ENCODE measurements at regions not wholly inside any gene's neighbourhood (a gene's known extent, or its start where the extent isn't known, plus 50 kb on each side); places are given as distances from the start of the nearest gene placed in this dataset.

- no peak for DNase-seq (ENCODE audit: low read depth)
- TF ChIP-seq MYC (IDR thresholded peaks at IDR 0.05; ENCODE audit: low read depth, low read length), result no peak
- TF ChIP-seq POLR2A (IDR thresholded peaks at IDR 0.05; ENCODE audit: extremely low read depth, insufficient read length), result no peak
- no peak for TF ChIP-seq CTCF (IDR thresholded peaks at IDR 0.05; ENCODE audit: low read depth, low read length)
- no peak for TF ChIP-seq MAX (IDR thresholded peaks at IDR 0.05; ENCODE audit: low read depth, low read length)
- no peak overlapping the region for H3K4me3 ChIP-seq (ENCODE audit: low read depth, low read length)
These were observed 122.3 kb upstream of the USP9X start for GRCh38 chrX:40962793-40963407.

DNA sequence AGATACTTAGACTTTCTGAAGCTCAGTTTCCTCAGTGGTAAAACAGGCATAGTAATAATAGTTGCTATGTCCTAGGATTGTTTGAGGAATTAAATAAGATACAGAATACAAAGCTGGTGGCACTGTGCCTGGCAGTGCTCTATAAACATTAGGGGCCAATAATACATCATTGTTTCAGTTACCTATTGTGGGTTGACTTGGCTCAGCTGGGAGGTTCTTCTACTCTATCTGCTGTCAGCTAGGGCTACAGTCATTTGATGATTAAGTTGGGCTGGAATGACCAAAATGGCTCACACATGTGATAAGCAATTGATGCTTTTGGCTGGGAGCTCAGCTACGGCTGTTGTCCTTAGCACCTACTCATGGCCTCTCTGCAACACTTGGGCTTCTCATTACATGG is 121.2 kb upstream of the USP9X start:
- DNase-seq (ENCODE audit: low read depth), result no peak
- H3K4me3 ChIP-seq (ENCODE audit: low read depth, low read length), result no peak overlapping the region
- TF ChIP-seq POLR2A (IDR thresholded peaks at IDR 0.05; ENCODE audit: extremely low read depth, insufficient read length) (no peak), MAX (IDR thresholded peaks at IDR 0.05; ENCODE audit: low read depth, low read length) (no peak), MYC (IDR thresholded peaks at IDR 0.05; ENCODE audit: low read depth, low read length) (no peak), CTCF (IDR thresholded peaks at IDR 0.05; ENCODE audit: low read depth, low read length) (no peak)

DNA sequence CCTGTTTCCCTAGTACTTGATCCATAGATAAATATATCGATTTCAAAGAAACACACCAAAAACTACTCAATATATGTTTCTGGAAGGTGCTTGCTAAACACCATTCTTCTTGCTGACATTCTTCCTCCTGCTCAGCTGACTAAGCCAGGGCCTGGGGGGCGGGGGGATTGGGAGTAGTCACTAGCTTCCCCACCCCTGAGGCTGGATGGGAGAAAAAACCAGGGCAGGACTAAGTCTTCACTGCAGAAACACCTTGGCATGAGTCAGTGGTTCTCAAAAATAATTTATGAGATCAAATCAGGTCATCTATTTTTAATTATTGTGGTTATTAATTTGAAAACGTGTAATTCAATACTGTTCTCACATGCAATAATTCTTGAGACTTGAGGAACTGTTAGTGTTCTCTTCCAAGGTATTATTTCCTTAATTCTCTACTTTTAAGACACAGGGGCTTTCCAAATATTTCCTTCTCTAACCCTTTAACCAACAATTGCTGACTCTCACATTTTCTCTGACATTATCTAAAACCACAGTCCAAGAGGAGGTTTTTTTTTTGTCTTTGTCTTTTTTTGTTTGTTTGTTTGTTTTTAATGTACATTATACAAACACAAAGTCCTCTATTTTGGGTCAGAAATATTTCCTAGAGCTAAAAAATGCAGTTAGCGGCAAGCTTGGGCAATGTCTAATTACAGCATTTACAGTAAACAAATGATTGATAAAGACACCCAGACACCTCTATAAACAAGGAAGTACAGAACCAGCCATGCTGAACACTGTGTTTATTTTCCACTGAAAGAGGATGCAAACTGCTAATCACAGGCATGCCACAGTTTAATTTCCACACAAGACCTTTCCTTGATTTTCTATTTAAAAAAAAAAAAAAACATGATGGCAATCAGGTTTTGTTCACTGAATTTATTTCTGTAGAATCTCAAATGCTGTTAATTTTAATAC is 120.3 kb upstream of the USP9X start:
- no peak overlapping the region for H3K4me3 ChIP-seq (ENCODE audit: low read depth, low read length)
- TF ChIP-seq POLR2A (IDR thresholded peaks at IDR 0.05; ENCODE audit: extremely low read depth, insufficient read length), result no peak
- no peak for TF ChIP-seq CTCF (IDR thresholded peaks at IDR 0.05; ENCODE audit: low read depth, low read length)
- no peak for TF ChIP-seq MAX (IDR thresholded peaks at IDR 0.05; ENCODE audit: low read depth, low read length)
- no peak for TF ChIP-seq MYC (IDR thresholded peaks at IDR 0.05; ENCODE audit: low read depth, low read length)
- DNase-seq (ENCODE audit: low read depth), result no peak

GRCh38 chrX:40966213-40966820 is 118.9 kb upstream of the USP9X start:
- DNase-seq (ENCODE audit: low read depth), result no peak
- no peak for TF ChIP-seq MAX (IDR thresholded peaks at IDR 0.05; ENCODE audit: low read depth, low read length)
- no peak for TF ChIP-seq CTCF (IDR thresholded peaks at IDR 0.05; ENCODE audit: low read depth, low read length)
- no peak overlapping the region for H3K4me3 ChIP-seq (ENCODE audit: low read depth, low read length)

DNA sequence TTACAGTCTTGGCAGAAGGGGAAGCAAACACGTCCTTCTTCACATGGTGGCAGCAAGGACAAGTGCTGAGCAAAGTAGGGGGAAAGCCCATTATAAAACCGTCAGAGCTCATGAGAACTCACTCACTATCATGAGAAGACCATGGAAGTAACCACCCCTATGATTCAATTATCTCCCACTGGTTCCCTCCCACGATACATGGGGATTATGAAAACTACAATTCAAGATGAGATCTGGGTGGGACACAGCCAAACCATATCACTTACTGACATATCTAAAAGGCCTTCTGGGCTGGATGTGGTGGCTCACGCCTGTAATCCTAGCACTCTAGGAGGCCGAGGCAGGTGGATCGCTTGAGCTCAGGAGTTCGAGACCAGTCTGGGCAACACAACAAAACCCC is 117.1 kb upstream of the USP9X start:
- no peak for DNase-seq (ENCODE audit: low read depth)
- TF ChIP-seq POLR2A (IDR thresholded peaks at IDR 0.05; ENCODE audit: extremely low read depth, insufficient read length) (no peak), CTCF (IDR thresholded peaks at IDR 0.05; ENCODE audit: low read depth, low read length) (no peak), MAX (IDR thresholded peaks at IDR 0.05; ENCODE audit: low read depth, low read length) (no peak), MYC (IDR thresholded peaks at IDR 0.05; ENCODE audit: low read depth, low read length) (no peak)
- no peak overlapping the region for H3K4me3 ChIP-seq (ENCODE audit: low read depth, low read length)

All from NB4 (cell line).